ENCODE measurements at regions not wholly inside any gene's neighbourhood (a gene's known extent, or its start where the extent isn't known, plus 50 kb on each side); places are given as distances from the start of the nearest gene placed in this dataset. TPM values are rescaled to one million over a fixed set of nuclear protein-coding genes. Genes with fewer than 3 reads are reported as not detected.

GRCh38 chr10:91163869-91164474, 56.5 kb upstream of the PCGF5 start:
- H3K9me3 ChIP-seq: no peaks in the 10 kb centered on the region
- H3K4me1 ChIP-seq: peaks cover 0 to 34% (median 2%) of the 10 kb centered on the region in 4 donors
- peak overlapping the region; percentile 85 to 98 (median 95) for H3K27ac ChIP-seq
- no peak for TF ChIP-seq CTCF (IDR thresholded peaks at IDR 0.05)
- peak in 1 of 2 donors; percentile 79 for TF ChIP-seq EP300 (IDR thresholded peaks at IDR 0.05)
- peak in 1 of 2 donors; percentile 39 for TF ChIP-seq POLR2A (IDR thresholded peaks at IDR 0.05)
- H3K36me3 ChIP-seq: no peaks in the 10 kb centered on the region
- WGBS, 2 donors: 6 to 9% methylated on average over 31 to 33 of the region's 38 CpGs
- H3K4me3 ChIP-seq: peak overlapping the region; percentile 58 to 92 (median 82)
- no peaks in the 10 kb centered on the region for H3K27me3 ChIP-seq
- peak; percentile 32 to 55 for DNase-seq (ENCODE audit: low spot score in 2 of 2)

- Histone ChIP-seq H3K27ac (peak overlapping the region; percentile 85 to 98 (median 95)), H3K4me1 (peaks cover 0 to 34% (median 2%) of the 10 kb centered on the region in 4 donors), H3K4me3 (peak overlapping the region in 3 of 4 donors; percentile 58 to 92 (median 80)), H3K27me3 (no peaks in the 10 kb centered on the region), H3K36me3 (no peaks in the 10 kb centered on the region), H3K9me3 (peaks cover 0 to under 1% (median 0%) of the 10 kb centered on the region in 4 donors)
- 64 to 65% methylated on average over 7 of the region's 7 CpGs for WGBS, 2 donors
- DNase-seq (ENCODE audit: low spot score in 2 of 2): no peak
- TF ChIP-seq POLR2A (IDR thresholded peaks at IDR 0.05) (no peak), EP300 (IDR thresholded peaks at IDR 0.05) (no peak), CTCF (IDR thresholded peaks at IDR 0.05) (no peak)
Observed at GRCh38 chr10:91164520-91165065, 55.9 kb upstream of the PCGF5 start.

- 94 to 95% methylated on average over 2 of the region's 2 CpGs for WGBS, 2 donors
- Histone ChIP-seq H3K27me3 (no peaks in the 10 kb centered on the region), H3K4me3 (no peak overlapping the region), H3K9me3 (peaks cover 0 to 11% (median 0%) of the 10 kb centered on the region in 4 donors), H3K36me3 (no peaks in the 10 kb centered on the region), H3K4me1 (peaks cover 0 to 27% (median 0%) of the 10 kb centered on the region in 4 donors), H3K27ac (no peak overlapping the region)
- no peak for DNase-seq (ENCODE audit: low spot score in 2 of 2)
- TF ChIP-seq EP300 (IDR thresholded peaks at IDR 0.05) (no peak), POLR2A (IDR thresholded peaks at IDR 0.05) (no peak), CTCF (IDR thresholded peaks at IDR 0.05) (no peak)
Observed at GRCh38 chr10:91167406-91167805, 53.1 kb upstream of the PCGF5 start.

GRCh38 chr10:91170418-91170817, 50.0 kb upstream of the PCGF5 start:
- no peak for DNase-seq (ENCODE audit: low spot score in 2 of 2)
- WGBS, 2 donors: 95 to 96% methylated on average over 1 of the region's 1 CpG

More at GRCh38 chr10:91170418-91170817, 50.0 kb upstream of the PCGF5 start:
- H3K4me1 ChIP-seq: peaks cover 0 to 11% (median 0%) of the 10 kb centered on the region in 4 donors
- no peaks in the 10 kb centered on the region for H3K27me3 ChIP-seq
- H3K9me3 ChIP-seq: peaks cover 0 to 11% (median 0%) of the 10 kb centered on the region in 4 donors
- no peak overlapping the region for H3K4me3 ChIP-seq
- H3K27ac ChIP-seq: no peak overlapping the region
- H3K36me3 ChIP-seq: peaks cover 0 to 7% (median 0%) of the 10 kb centered on the region in 3 donors
- no peak for TF ChIP-seq POLR2A (IDR thresholded peaks at IDR 0.05)
- no peak for TF ChIP-seq EP300 (IDR thresholded peaks at IDR 0.05)
- no peak for TF ChIP-seq CTCF (IDR thresholded peaks at IDR 0.05)

Small RNAs in the stretch of these regions (small RNA-seq; reads per million reads assigned to genes)
- gene AL365434.2: not detected

Data from tibial nerve (tissue), 4 donors.